ENCODE measurements at regions not wholly inside any gene's neighbourhood (a gene's known extent, or its start where the extent isn't known, plus 50 kb on each side); places are given as distances from the start of the nearest gene placed in this dataset.
A peak's percentile ranks its signal among the peaks of the same experiment; 100 is the strongest.

DNA sequence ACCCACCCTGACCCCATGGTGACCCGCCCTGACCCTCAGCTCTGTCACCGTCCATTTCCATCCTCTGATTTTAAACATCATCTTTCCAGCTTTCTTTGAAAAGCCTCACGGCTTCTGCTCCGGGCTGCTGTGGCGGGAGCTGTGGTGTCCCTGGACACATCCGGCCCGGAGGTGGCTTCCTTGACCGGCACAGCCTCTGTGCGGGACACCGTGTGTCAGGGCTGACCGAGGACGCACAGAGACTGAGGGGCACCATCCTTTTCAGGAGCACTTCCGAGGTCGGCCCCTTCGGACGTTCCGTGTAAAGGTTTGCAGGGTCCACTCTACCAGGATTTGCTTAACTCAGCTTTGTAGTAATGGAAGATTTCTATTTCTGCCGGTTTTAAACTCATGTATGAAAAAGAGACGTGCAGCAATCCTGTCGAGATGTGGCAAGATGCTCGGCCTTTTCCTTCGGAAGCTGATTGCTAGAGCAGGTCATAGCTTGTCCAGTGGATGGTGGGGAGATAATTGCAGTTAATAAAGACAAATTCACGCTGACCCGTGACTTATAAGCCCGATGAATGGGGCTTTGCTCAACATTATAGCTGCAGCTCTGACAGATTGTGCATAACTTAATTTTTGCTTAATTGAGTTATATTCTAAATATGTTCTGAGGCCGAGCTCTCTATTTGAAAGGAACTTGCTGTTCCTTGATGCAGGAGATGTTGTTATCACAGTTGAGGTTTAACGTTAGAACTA is 54.4 kb upstream of the CFAP46 start:
- no peaks in the 10 kb centered on the region for H3K4me1 Mint-ChIP-seq
- Histone ChIP-seq H3K27ac (ENCODE audit: low read depth, low read length) (no peak overlapping the region), H3K4me1 (ENCODE audit: insufficient read depth, low read length) (no peaks in the 10 kb centered on the region), H3K36me3 (ENCODE audit: insufficient read depth, low read length) (no peaks in the 10 kb centered on the region), H3K4me3 (ENCODE audit: low read length) (no peak overlapping the region), H3K27me3 (ENCODE audit: insufficient read depth, low read length, poor library complexity, severe bottlenecking) (no peaks in the 10 kb centered on the region), H3K9me3 (ENCODE audit: low read length) (no peaks in the 10 kb centered on the region)
- DNase-seq = no peak
- H3K27me3 Mint-ChIP-seq = peaks cover 2 to 15% of the 10 kb centered on the region in 2 donors
- ChIA-PET POLR2A (no interaction called here), CTCF (no interaction called here)
- no peak overlapping the region for H3K4me3 Mint-ChIP-seq
- H3K9me3 Mint-ChIP-seq = peaks cover 0 to 1% (median 0%) of the 10 kb centered on the region in 5 donors
- H3K36me3 Mint-ChIP-seq = no peaks in the 10 kb centered on the region
- H3K27ac Mint-ChIP-seq = no peak overlapping the region

DNA sequence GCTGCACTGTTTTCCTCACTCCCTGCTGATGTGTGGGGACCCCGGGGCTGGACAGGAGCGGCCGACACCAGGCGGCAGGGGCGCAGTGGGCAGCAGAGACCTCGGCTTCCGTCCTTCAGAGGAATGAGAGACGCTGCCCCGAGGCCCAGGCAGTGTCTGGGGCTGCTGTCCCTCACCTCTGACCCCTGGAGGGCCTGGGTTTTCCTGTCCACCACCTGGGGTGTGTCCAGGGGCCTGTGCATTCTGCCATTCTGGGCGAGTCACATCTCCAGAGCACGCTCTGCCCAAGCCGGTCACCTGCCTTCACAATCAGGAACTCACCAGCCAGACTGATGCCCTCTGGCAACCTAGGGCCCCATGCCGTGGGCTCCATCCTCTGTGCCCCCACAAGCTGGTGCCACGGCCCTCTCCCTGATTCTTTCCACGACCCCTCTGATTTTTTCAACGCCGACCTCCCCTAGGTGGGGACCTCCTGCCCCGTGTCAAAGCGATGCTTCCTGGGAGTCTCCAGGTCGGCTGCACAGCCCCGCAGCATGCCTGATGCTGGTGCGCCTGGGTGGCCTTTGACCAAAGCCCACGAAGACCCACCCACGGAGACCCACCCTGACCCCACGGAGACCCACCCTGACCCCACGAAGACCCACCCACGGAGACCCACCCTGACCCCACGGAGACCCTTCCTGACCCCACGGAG is 53.7 kb upstream of the CFAP46 start:
- no peak overlapping the region for H3K4me3 Mint-ChIP-seq
- no peaks in the 10 kb centered on the region for H3K9me3 ChIP-seq (ENCODE audit: low read length)
- H3K27ac Mint-ChIP-seq = no peak overlapping the region
- H3K4me1 ChIP-seq (ENCODE audit: insufficient read depth, low read length) = no peaks in the 10 kb centered on the region
- H3K27me3 Mint-ChIP-seq = peaks cover 2 to 12% of the 10 kb centered on the region in 2 donors
- H3K27me3 ChIP-seq (ENCODE audit: insufficient read depth, low read length, poor library complexity, severe bottlenecking) = no peaks in the 10 kb centered on the region
- H3K4me3 ChIP-seq (ENCODE audit: low read length) = no peak overlapping the region
- peaks cover 0 to 1% (median 0%) of the 10 kb centered on the region in 5 donors for H3K9me3 Mint-ChIP-seq
- no peaks in the 10 kb centered on the region for H3K36me3 ChIP-seq (ENCODE audit: insufficient read depth, low read length)
- ChIA-PET CTCF (no interaction called here), POLR2A (no interaction called here)
- no peak overlapping the region for H3K27ac ChIP-seq (ENCODE audit: low read depth, low read length)
- no peak for DNase-seq
- no peaks in the 10 kb centered on the region for H3K4me1 Mint-ChIP-seq
- no peaks in the 10 kb centered on the region for H3K36me3 Mint-ChIP-seq

DNA sequence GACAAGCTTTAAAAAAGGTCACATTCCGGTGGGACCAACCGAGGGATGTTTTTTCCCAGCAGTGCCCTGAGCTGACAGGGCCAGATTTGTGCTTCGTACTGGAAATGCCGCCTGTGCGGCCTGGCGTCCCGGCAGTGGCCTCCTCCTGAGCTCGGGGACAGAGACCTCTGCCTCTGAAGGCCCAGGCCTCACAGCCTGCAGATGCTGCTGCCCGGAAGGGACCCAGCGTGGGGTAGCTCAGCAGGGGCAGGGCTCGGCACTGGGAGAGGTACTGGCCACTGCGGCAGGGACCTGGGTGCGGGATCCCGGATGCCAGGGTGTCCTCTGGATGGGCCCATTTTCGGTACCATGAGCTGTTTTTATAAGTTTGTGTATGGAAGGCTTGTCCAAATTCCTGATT is 52.4 kb upstream of the CFAP46 start:
- no peaks in the 10 kb centered on the region for H3K36me3 ChIP-seq (ENCODE audit: insufficient read depth, low read length)
- CTCF ChIA-PET = no interaction called here
- Mint-ChIP-seq H3K4me3 (no peak overlapping the region), H3K9me3 (peaks cover 0 to 1% (median 0%) of the 10 kb centered on the region in 5 donors), H3K27ac (no peak overlapping the region), H3K36me3 (no peaks in the 10 kb centered on the region), H3K4me1 (no peaks in the 10 kb centered on the region), H3K27me3 (peaks cover 2 to 7% of the 10 kb centered on the region in 2 donors)
- H3K4me1 ChIP-seq (ENCODE audit: insufficient read depth, low read length) = no peaks in the 10 kb centered on the region
- POLR2A ChIA-PET = no interaction called here
- no peaks in the 10 kb centered on the region for H3K9me3 ChIP-seq (ENCODE audit: low read length)
- H3K27ac ChIP-seq (ENCODE audit: low read depth, low read length) = no peak overlapping the region
- H3K27me3 ChIP-seq (ENCODE audit: insufficient read depth, low read length, poor library complexity, severe bottlenecking) = no peaks in the 10 kb centered on the region
- DNase-seq = no peak
- no peak overlapping the region for H3K4me3 ChIP-seq (ENCODE audit: low read length)

DNA sequence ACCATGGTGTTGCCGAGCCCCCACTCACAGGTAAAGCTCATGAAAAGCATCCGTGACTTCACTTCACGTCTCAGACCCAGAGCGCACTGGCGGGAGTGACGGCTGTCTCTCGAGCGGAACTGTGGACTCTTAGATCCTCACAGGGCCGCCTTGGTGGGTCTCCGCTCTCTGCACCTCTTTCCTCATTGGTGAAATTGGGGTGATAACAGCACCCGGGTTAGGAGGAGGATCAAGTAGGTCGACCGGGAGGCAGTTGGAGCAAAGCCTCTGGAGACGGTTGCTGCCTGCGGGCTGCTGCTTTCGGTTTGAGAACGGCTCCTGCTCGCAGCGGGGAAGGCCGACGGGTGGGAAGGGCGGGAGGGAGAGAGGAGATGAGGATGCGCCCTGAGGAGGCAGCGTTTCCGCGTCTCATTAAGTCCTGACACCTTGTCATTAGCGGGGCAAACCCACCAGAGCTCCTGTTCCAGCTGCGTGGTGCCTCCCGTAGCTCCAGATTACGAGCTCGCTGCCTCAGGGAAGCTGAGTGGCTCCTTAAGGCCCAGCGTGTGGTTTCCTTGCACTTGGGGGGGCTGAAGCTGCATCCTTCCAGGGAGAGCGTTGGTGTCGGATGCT is 51.9 kb upstream of the CFAP46 start:
- H3K9me3 Mint-ChIP-seq = peaks cover 0 to 1% (median 0%) of the 10 kb centered on the region in 5 donors
- no peak overlapping the region for H3K4me3 ChIP-seq (ENCODE audit: low read length)
- no peaks in the 10 kb centered on the region for H3K27me3 ChIP-seq (ENCODE audit: insufficient read depth, low read length, poor library complexity, severe bottlenecking)
- no peak for DNase-seq
- no peaks in the 10 kb centered on the region for H3K36me3 Mint-ChIP-seq
- no peaks in the 10 kb centered on the region for H3K36me3 ChIP-seq (ENCODE audit: insufficient read depth, low read length)
- no peaks in the 10 kb centered on the region for H3K4me1 Mint-ChIP-seq
- H3K27me3 Mint-ChIP-seq = peaks cover 0 to 3% of the 10 kb centered on the region in 2 donors
- no peak overlapping the region for H3K27ac ChIP-seq (ENCODE audit: low read depth, low read length)
- H3K9me3 ChIP-seq (ENCODE audit: low read length) = no peaks in the 10 kb centered on the region
- H3K4me1 ChIP-seq (ENCODE audit: insufficient read depth, low read length) = no peaks in the 10 kb centered on the region
- H3K4me3 Mint-ChIP-seq = no peak overlapping the region
- ChIA-PET CTCF (no interaction called here), POLR2A (no interaction called here)
- peak overlapping the region in 1 of 8 donors; percentile 50 for H3K27ac Mint-ChIP-seq

DNA sequence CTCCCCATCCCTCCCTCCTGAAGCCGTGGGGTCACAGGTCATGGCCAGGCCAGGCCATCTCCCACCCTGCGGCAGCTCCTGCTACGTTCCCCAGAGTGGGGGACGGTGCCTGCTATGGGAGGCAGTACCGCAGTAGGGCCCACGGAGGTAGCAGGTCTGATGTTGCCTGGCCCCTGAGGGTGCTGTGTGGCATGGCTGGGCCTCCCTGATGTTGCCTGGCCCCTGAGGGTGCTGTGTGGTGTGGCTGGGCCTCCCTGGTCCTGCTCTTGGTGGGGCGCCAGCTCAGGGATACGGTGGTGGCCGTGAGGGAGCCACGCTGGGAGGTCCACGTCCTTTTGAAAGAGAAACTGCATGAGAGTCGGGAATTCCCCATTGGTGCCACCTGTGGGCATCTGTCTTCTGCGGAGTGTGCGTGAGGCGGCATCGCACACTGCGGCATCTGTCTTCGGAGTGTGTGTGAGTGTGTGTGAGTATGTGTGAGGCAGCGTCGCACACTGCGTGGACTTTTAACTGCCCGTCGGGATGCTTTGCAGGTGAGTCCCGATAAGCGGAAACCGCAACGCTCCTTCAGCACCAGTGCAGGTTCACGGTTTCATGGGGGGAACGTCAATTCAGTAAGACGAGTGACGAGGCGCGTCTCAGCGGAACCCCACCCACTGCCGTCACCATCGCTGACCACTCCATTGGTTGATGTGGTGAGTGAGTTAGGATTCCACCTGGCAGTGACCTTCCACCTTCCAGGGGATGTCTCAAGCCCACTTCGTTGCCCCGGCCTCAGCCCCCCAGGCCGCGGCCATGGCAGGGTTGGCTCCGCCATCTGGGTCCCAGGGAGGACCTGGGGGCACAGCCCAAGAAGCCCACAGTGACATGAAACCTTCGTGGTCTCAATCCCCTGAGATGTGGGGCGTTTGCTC is 51.2 kb upstream of the CFAP46 start:
- Histone ChIP-seq H3K36me3 (ENCODE audit: insufficient read depth, low read length) (no peaks in the 10 kb centered on the region), H3K27me3 (ENCODE audit: insufficient read depth, low read length, poor library complexity, severe bottlenecking) (no peaks in the 10 kb centered on the region), H3K4me1 (ENCODE audit: insufficient read depth, low read length) (no peaks in the 10 kb centered on the region), H3K9me3 (ENCODE audit: low read length) (no peaks in the 10 kb centered on the region), H3K27ac (ENCODE audit: low read depth, low read length) (no peak overlapping the region), H3K4me3 (ENCODE audit: low read length) (no peak overlapping the region)
- no peak for DNase-seq
- H3K36me3 Mint-ChIP-seq = no peaks in the 10 kb centered on the region
- peaks cover 0 to 1% (median 0%) of the 10 kb centered on the region in 5 donors for H3K9me3 Mint-ChIP-seq
- H3K4me3 Mint-ChIP-seq = no peak overlapping the region
- H3K27ac Mint-ChIP-seq = peak overlapping the region in 1 of 8 donors; percentile 50
- H3K4me1 Mint-ChIP-seq = no peaks in the 10 kb centered on the region
- ChIA-PET CTCF (no interaction called here), POLR2A (no interaction called here)
- H3K27me3 Mint-ChIP-seq = peaks cover 0 to 3% of the 10 kb centered on the region in 2 donors

DNA sequence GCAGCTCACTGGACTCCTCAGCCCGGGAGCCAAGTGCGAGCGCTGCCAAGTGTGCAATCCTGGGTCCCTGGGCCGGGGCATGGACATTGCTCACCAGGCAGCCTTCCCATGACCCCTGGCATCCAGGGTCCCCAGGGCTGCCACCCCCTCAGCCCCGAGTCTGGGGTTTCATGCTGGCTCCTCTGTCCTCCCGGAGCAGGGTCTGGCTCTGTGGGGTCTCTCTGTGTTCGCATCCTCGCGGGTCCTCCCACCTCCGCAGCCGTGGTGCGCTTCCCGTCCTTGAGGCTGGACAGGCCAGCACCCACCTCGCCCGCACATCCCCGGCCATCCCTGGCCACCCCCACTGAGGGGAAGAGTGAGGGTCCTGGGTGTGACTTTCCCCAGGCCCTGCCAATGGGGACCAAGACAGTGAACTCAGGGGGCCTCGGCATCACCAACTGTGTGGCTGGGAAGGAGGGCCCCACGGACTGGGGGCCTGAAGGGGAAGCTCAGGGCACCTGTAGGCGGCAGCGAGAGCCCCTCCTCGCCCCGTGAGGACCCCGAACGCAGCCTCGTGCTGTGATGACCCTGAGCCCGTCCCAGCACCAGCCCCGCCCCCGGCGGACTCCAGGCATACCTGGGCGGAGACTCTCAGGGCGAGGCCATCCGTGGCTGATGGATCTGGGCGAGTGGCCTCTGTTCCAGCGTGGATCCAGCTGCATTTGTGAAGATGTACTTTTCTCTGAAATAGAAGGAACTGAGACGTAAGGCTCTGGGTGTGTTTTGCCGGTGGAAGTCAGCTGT is 50.3 kb upstream of the CFAP46 start:
- H3K4me3 Mint-ChIP-seq = no peak overlapping the region
- peaks cover 0 to 1% (median 0%) of the 10 kb centered on the region in 5 donors for H3K9me3 Mint-ChIP-seq
- H3K27me3 Mint-ChIP-seq = peaks cover 0 to 3% of the 10 kb centered on the region in 2 donors
- H3K4me1 Mint-ChIP-seq = no peaks in the 10 kb centered on the region
- Histone ChIP-seq H3K4me3 (ENCODE audit: low read length) (no peak overlapping the region), H3K4me1 (ENCODE audit: insufficient read depth, low read length) (no peaks in the 10 kb centered on the region), H3K27ac (ENCODE audit: low read depth, low read length) (no peak overlapping the region), H3K9me3 (ENCODE audit: low read length) (no peaks in the 10 kb centered on the region), H3K27me3 (ENCODE audit: insufficient read depth, low read length, poor library complexity, severe bottlenecking) (no peaks in the 10 kb centered on the region), H3K36me3 (ENCODE audit: insufficient read depth, low read length) (no peaks in the 10 kb centered on the region)
- peak in 1 of 5 donors; percentile 42 for DNase-seq
- H3K36me3 Mint-ChIP-seq = no peaks in the 10 kb centered on the region
- no peak overlapping the region for H3K27ac Mint-ChIP-seq
- POLR2A ChIA-PET = no interaction called here
- CTCF ChIA-PET = no interaction called here
